ENCODE measurements at regions not wholly inside any gene's neighbourhood (a gene's known extent, or its start where the extent isn't known, plus 50 kb on each side); places are given as distances from the start of the nearest gene placed in this dataset.
A peak's percentile ranks its signal among the peaks of the same experiment; 100 is the strongest.

- Histone ChIP-seq H3K4me3 (ENCODE audit: control extremely low read depth in 1 of 5, extremely low read depth in 1 of 5, insufficient read depth in 1 of 5, low read depth in 2 of 5, low read length in 4 of 5) (no peak overlapping the region), H3K36me3 (replicated peaks in 1 of 2; ENCODE audit: control extremely low read depth in 1 of 2, control insufficient read depth in 1 of 2, extremely low read depth in 1 of 2, insufficient read depth in 2 of 2, low read length in 1 of 2) (no peaks in the 10 kb centered on the region), H3K9me3 (ENCODE audit: control extremely low read depth in 1 of 3, control insufficient read depth in 2 of 3, insufficient read depth in 1 of 3, low read length in 2 of 3) (peaks cover 0 to 5% (median 3%) of the 10 kb centered on the region in 3 donors), H3K27ac (ENCODE audit: low read length in 2 of 2) (peak overlapping the region; percentile 91 to 98), H2AFZ (ENCODE audit: insufficient read depth, low read depth, low read length, poor library complexity, severe bottlenecking) (peak overlapping the region; percentile 8), H3K4me1 (ENCODE audit: control insufficient read depth in 2 of 2, insufficient read depth in 2 of 2, low read length in 2 of 2) (peaks cover 37 to 44% of the 10 kb centered on the region in 2 donors), H3K27me3 (replicated peaks in 1 of 4; ENCODE audit: control extremely low read depth in 1 of 4, control insufficient read depth in 3 of 4, insufficient read depth in 4 of 4, low read length in 3 of 4) (no peaks in the 10 kb centered on the region), H3K4me2 (replicated peaks; ENCODE audit: low read depth, low read length, poor library complexity, severe bottlenecking) (peak overlapping the region; percentile 65), H3K79me2 (ENCODE audit: control insufficient read depth, insufficient read depth, low read length) (no peaks in the 10 kb centered on the region), H4K20me1 (ENCODE audit: control insufficient read depth, insufficient read depth, low read length, poor library complexity, severe bottlenecking) (no peaks in the 10 kb centered on the region), H3K9ac (ENCODE audit: low read length) (peak overlapping the region; percentile 48)
- WGBS (ENCODE audit: insufficient coverage) = 16% methylated on average over 2 of the region's 3 CpGs
- ATAC-seq (ENCODE audit: low read depth) = peak; percentile 72
- Mint-ChIP-seq H3K4me1 (peaks cover 43% of the 10 kb centered on the region), H3K9me3 (ENCODE audit: insufficient read depth) (no peaks in the 10 kb centered on the region), H3K4me3 (peak overlapping the region; percentile 75), H3K27ac (peak overlapping the region; percentile 96), H3K27me3 (no peaks in the 10 kb centered on the region)
- intact Hi-C loops (cut with micrococcal nuclease) = loop anchor here (1.0 to 5.0 kb wide), 5 partner anchors 14 to 914 kb away; partner anchors contain the start of genes COX10 and ELAC2
- ChIA-PET CTCF (interaction anchor here (0.7 to 2.1 kb wide), 3 partner anchors 9 to 32 kb away, joined by 3 to 7 read pairs (median 3); no protein-coding TSS in a partner anchor), POLR2A (interaction anchor here (0.6 to 1.5 kb wide), 6 partner anchors 9 to 161 kb away, joined by 3 to 9 read pairs (median 4); no protein-coding TSS in a partner anchor)
- DNase-seq = peak; percentile 89
- TF ChIP-seq EZH2 (IDR thresholded peaks at IDR 0.05; ENCODE audit: borderline replicate concordance, insufficient read depth, low read depth, low read length, poor library complexity, severe bottlenecking) = no peak
- TF ChIP-seq CTCF (IDR thresholded peaks at IDR 0.05) = no peak
Measured at GRCh38 chr17:13931111-13931526, 138.2 kb upstream of the COX10 start.

- peak overlapping the region; percentile 65 for H3K4me2 ChIP-seq (replicated peaks; ENCODE audit: low read depth, low read length, poor library complexity, severe bottlenecking)
- Mint-ChIP-seq H3K4me3 (peak overlapping the region; percentile 75), H3K4me1 (peaks cover 43% of the 10 kb centered on the region), H3K9me3 (ENCODE audit: insufficient read depth) (no peaks in the 10 kb centered on the region), H3K27ac (peak overlapping the region; percentile 96), H3K27me3 (no peaks in the 10 kb centered on the region)
- no peaks in the 10 kb centered on the region for H3K27me3 ChIP-seq (replicated peaks in 1 of 4; ENCODE audit: control extremely low read depth in 1 of 4, control insufficient read depth in 3 of 4, insufficient read depth in 4 of 4, low read length in 3 of 4)
- peak; percentile 91 for ATAC-seq (ENCODE audit: low read depth)
- peaks cover 0 to 5% (median 3%) of the 10 kb centered on the region in 3 donors for H3K9me3 ChIP-seq (ENCODE audit: control extremely low read depth in 1 of 3, control insufficient read depth in 2 of 3, insufficient read depth in 1 of 3, low read length in 2 of 3)
- intact Hi-C loops (cut with micrococcal nuclease) = loop anchor here (1.0 to 5.0 kb wide), 6 partner anchors 12 to 915 kb away; partner anchors contain the start of genes COX10 and ELAC2
- CTCF ChIA-PET = interaction anchor here (1.4 to 2.1 kb wide), 2 partner anchors 8 to 15 kb away, joined by 3 to 7 read pairs; no protein-coding TSS in a partner anchor
- H4K20me1 ChIP-seq (ENCODE audit: control insufficient read depth, insufficient read depth, low read length, poor library complexity, severe bottlenecking) = no peaks in the 10 kb centered on the region
- H3K79me2 ChIP-seq (ENCODE audit: control insufficient read depth, insufficient read depth, low read length) = no peaks in the 10 kb centered on the region
- peak overlapping the region; percentile 91 to 98 for H3K27ac ChIP-seq (ENCODE audit: low read length in 2 of 2)
- peak overlapping the region in 1 of 5 experiments; percentile 24 for H3K4me3 ChIP-seq (ENCODE audit: control extremely low read depth in 1 of 5, extremely low read depth in 1 of 5, insufficient read depth in 1 of 5, low read depth in 2 of 5, low read length in 4 of 5)
- peaks cover 37 to 44% of the 10 kb centered on the region in 2 donors for H3K4me1 ChIP-seq (ENCODE audit: control insufficient read depth in 2 of 2, insufficient read depth in 2 of 2, low read length in 2 of 2)
- POLR2A ChIA-PET = interaction anchor here (0.7 to 1.5 kb wide), 4 partner anchors 10 to 114 kb away, joined by 4 to 6 read pairs (median 4); no protein-coding TSS in a partner anchor
- peak; percentile 90 for DNase-seq
- H2AFZ ChIP-seq (ENCODE audit: insufficient read depth, low read depth, low read length, poor library complexity, severe bottlenecking) = no peak overlapping the region
- no peaks in the 10 kb centered on the region for H3K36me3 ChIP-seq (replicated peaks in 1 of 2; ENCODE audit: control extremely low read depth in 1 of 2, control insufficient read depth in 1 of 2, extremely low read depth in 1 of 2, insufficient read depth in 2 of 2, low read length in 1 of 2)
- peak overlapping the region; percentile 48 for H3K9ac ChIP-seq (ENCODE audit: low read length)
- WGBS (ENCODE audit: insufficient coverage) = no CpG with 5 or more reads among the region's 4 CpGs
- TF ChIP-seq CTCF (IDR thresholded peaks at IDR 0.05) (no peak), EZH2 (IDR thresholded peaks at IDR 0.05; ENCODE audit: borderline replicate concordance, insufficient read depth, low read depth, low read length, poor library complexity, severe bottlenecking) (no peak)
Measured at GRCh38 chr17:13931800-13932460, 137.4 kb upstream of the COX10 start.

All from B cell (primary cell).